ENCODE measurements at regions not wholly inside any gene's neighbourhood (a gene's known extent, or its start where the extent isn't known, plus 50 kb on each side); places are given as distances from the start of the nearest gene placed in this dataset.
A peak's percentile ranks its signal among the peaks of the same experiment; 100 is the strongest.

- Histone ChIP-seq H3K36me3 (no peaks in the 10 kb centered on the region), H3K27ac (no peak overlapping the region), H3K9me3 (replicated peaks) (no peaks in the 10 kb centered on the region), H3K27me3 (no peaks in the 10 kb centered on the region), H3K4me3 (no peak overlapping the region), H3K4me1 (no peaks in the 10 kb centered on the region)
- DNase-seq = no peak
Measured at GRCh38 chrX:68936608-68937007, 107.8 kb downstream of the EFNB1 start.

- H3K4me3 ChIP-seq = no peak overlapping the region
- H3K36me3 ChIP-seq = no peaks in the 10 kb centered on the region
- no peaks in the 10 kb centered on the region for H3K4me1 ChIP-seq
- H3K27me3 ChIP-seq = no peaks in the 10 kb centered on the region
- no peaks in the 10 kb centered on the region for H3K9me3 ChIP-seq (replicated peaks)
- H3K27ac ChIP-seq = no peak overlapping the region
- DNase-seq = no peak
Measured at GRCh38 chrX:68936126-68936525, 107.3 kb downstream of the EFNB1 start.

GRCh38 chrX:68935362-68935761 is 106.5 kb downstream of the EFNB1 start:
- no peaks in the 10 kb centered on the region for H3K9me3 ChIP-seq (replicated peaks)
- no peak overlapping the region for H3K27ac ChIP-seq
- H3K27me3 ChIP-seq = no peaks in the 10 kb centered on the region
- no peak overlapping the region for H3K4me3 ChIP-seq
- DNase-seq = no peak
- no peaks in the 10 kb centered on the region for H3K36me3 ChIP-seq
- no peaks in the 10 kb centered on the region for H3K4me1 ChIP-seq

- no peaks in the 10 kb centered on the region for H3K4me1 ChIP-seq
- DNase-seq = no peak
- H3K27me3 ChIP-seq = no peaks in the 10 kb centered on the region
- no peaks in the 10 kb centered on the region for H3K36me3 ChIP-seq
- no peak overlapping the region for H3K4me3 ChIP-seq
- H3K27ac ChIP-seq = no peak overlapping the region
- H3K9me3 ChIP-seq (replicated peaks) = no peaks in the 10 kb centered on the region
Measured at GRCh38 chrX:68934922-68935321, 106.1 kb downstream of the EFNB1 start.

- Histone ChIP-seq H3K4me3 (no peak overlapping the region), H3K27ac (no peak overlapping the region), H3K4me1 (no peaks in the 10 kb centered on the region), H3K9me3 (replicated peaks) (no peaks in the 10 kb centered on the region), H3K36me3 (no peaks in the 10 kb centered on the region), H3K27me3 (no peaks in the 10 kb centered on the region)
- DNase-seq = no peak
Measured at GRCh38 chrX:68934421-68934820, 105.6 kb downstream of the EFNB1 start.

- H3K4me3 ChIP-seq = no peak overlapping the region
- H3K27ac ChIP-seq = no peak overlapping the region
- no peak for DNase-seq
- no peaks in the 10 kb centered on the region for H3K36me3 ChIP-seq
- no peaks in the 10 kb centered on the region for H3K27me3 ChIP-seq
- H3K9me3 ChIP-seq (replicated peaks) = no peaks in the 10 kb centered on the region
- no peaks in the 10 kb centered on the region for H3K4me1 ChIP-seq
Measured at GRCh38 chrX:68932611-68933010, 103.8 kb downstream of the EFNB1 start.

- H3K9me3 ChIP-seq (replicated peaks) = no peaks in the 10 kb centered on the region
- H3K27me3 ChIP-seq = no peaks in the 10 kb centered on the region
- H3K27ac ChIP-seq = no peak overlapping the region
- no peak for DNase-seq
- no peaks in the 10 kb centered on the region for H3K36me3 ChIP-seq
- H3K4me3 ChIP-seq = no peak overlapping the region
- no peaks in the 10 kb centered on the region for H3K4me1 ChIP-seq
Measured at GRCh38 chrX:68931345-68931744, 102.5 kb downstream of the EFNB1 start.

- Histone ChIP-seq H3K27me3 (no peaks in the 10 kb centered on the region), H3K4me3 (no peak overlapping the region), H3K4me1 (no peaks in the 10 kb centered on the region), H3K9me3 (replicated peaks) (no peaks in the 10 kb centered on the region), H3K36me3 (no peaks in the 10 kb centered on the region), H3K27ac (no peak overlapping the region)
- no peak for DNase-seq
Measured at GRCh38 chrX:68930542-68931317, 101.9 kb downstream of the EFNB1 start.

GRCh38 chrX:68929332-68930150 is 100.7 kb downstream of the EFNB1 start:
- DNase-seq = peak in 1 of 2 experiments; percentile 24
- H3K4me3 ChIP-seq = no peak overlapping the region
- no peaks in the 10 kb centered on the region for H3K36me3 ChIP-seq
- H3K27me3 ChIP-seq = no peaks in the 10 kb centered on the region
- no peaks in the 10 kb centered on the region for H3K9me3 ChIP-seq (replicated peaks)
- no peak overlapping the region for H3K27ac ChIP-seq
- H3K4me1 ChIP-seq = no peaks in the 10 kb centered on the region

- Histone ChIP-seq H3K27ac (no peak overlapping the region), H3K4me1 (no peaks in the 10 kb centered on the region), H3K9me3 (replicated peaks) (no peaks in the 10 kb centered on the region), H3K4me3 (no peak overlapping the region), H3K27me3 (no peaks in the 10 kb centered on the region), H3K36me3 (no peaks in the 10 kb centered on the region)
- DNase-seq = no peak
Measured at GRCh38 chrX:68928401-68928800, 99.6 kb downstream of the EFNB1 start.

- no peak for DNase-seq
- no peak overlapping the region for H3K27ac ChIP-seq
- H3K4me1 ChIP-seq = no peaks in the 10 kb centered on the region
- no peaks in the 10 kb centered on the region for H3K27me3 ChIP-seq
- no peak overlapping the region for H3K4me3 ChIP-seq
- no peaks in the 10 kb centered on the region for H3K9me3 ChIP-seq (replicated peaks)
- H3K36me3 ChIP-seq = no peaks in the 10 kb centered on the region
Measured at GRCh38 chrX:68927178-68927577, 98.4 kb downstream of the EFNB1 start.

- Histone ChIP-seq H3K27me3 (no peaks in the 10 kb centered on the region), H3K36me3 (no peaks in the 10 kb centered on the region), H3K4me1 (no peaks in the 10 kb centered on the region), H3K4me3 (no peak overlapping the region), H3K9me3 (replicated peaks) (no peaks in the 10 kb centered on the region), H3K27ac (no peak overlapping the region)
- no peak for DNase-seq
Measured at GRCh38 chrX:68923147-68923546, 94.3 kb downstream of the EFNB1 start.

- Histone ChIP-seq H3K4me3 (no peak overlapping the region), H3K36me3 (no peaks in the 10 kb centered on the region), H3K27ac (no peak overlapping the region), H3K9me3 (replicated peaks) (no peaks in the 10 kb centered on the region), H3K4me1 (no peaks in the 10 kb centered on the region), H3K27me3 (no peaks in the 10 kb centered on the region)
- no peak for DNase-seq
Measured at GRCh38 chrX:68922013-68922412, 93.2 kb downstream of the EFNB1 start.

- no peak for DNase-seq
- no peaks in the 10 kb centered on the region for H3K27me3 ChIP-seq
- no peaks in the 10 kb centered on the region for H3K9me3 ChIP-seq (replicated peaks)
- no peaks in the 10 kb centered on the region for H3K4me1 ChIP-seq
- no peaks in the 10 kb centered on the region for H3K36me3 ChIP-seq
- H3K4me3 ChIP-seq = no peak overlapping the region
- no peak overlapping the region for H3K27ac ChIP-seq
Measured at GRCh38 chrX:68920561-68920960, 91.7 kb downstream of the EFNB1 start.

- H3K9me3 ChIP-seq (replicated peaks) = no peaks in the 10 kb centered on the region
- H3K4me1 ChIP-seq = no peaks in the 10 kb centered on the region
- H3K4me3 ChIP-seq = no peak overlapping the region
- no peak for DNase-seq
- H3K27ac ChIP-seq = no peak overlapping the region
- no peaks in the 10 kb centered on the region for H3K27me3 ChIP-seq
- no peaks in the 10 kb centered on the region for H3K36me3 ChIP-seq
Measured at GRCh38 chrX:68919707-68920106, 90.9 kb downstream of the EFNB1 start.
